ENCODE measurements at regions not wholly inside any gene's neighbourhood (a gene's known extent, or its start where the extent isn't known, plus 50 kb on each side); places are given as distances from the start of the nearest gene placed in this dataset.

DNA sequence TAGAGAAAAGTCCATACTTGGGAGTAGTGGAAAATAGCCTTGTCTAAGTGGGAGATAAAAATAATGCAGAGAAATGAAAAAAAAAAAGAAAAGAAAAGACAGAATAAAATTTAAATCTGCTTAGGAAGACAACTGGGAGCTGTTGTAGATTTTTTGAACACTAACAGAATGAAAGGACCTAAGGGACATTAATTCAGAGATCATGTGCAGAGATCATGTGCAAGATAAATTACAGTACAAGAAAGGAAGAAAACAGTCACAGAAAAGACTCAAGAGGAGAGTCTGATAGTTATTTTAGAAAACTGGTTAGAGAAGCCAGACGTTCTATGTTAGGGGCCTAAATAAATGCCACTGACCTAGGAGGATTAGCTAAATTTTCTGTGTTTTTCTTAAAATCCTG, 1226.8 kb upstream of the NUDT12 start:
- no peak overlapping the region for H3K23ac ChIP-seq (ENCODE audit: insufficient read length, low read depth, low read length)
- H3K79me1 ChIP-seq (ENCODE audit: insufficient read depth, low read depth, low read length, poor library complexity, severe bottlenecking) = no peaks in the 10 kb centered on the region
- no peak overlapping the region for H3K56ac ChIP-seq (ENCODE audit: insufficient read length, low read depth, low read length)
- no peak overlapping the region for H2BK120ac ChIP-seq (ENCODE audit: low read depth, low read length, poor library complexity, severe bottlenecking)
- H2AK5ac ChIP-seq (ENCODE audit: insufficient read length, low read length) = no peak overlapping the region
- no peak overlapping the region for H3T11ph ChIP-seq (ENCODE audit: low read length)
- no peaks in the 10 kb centered on the region for H3K27me3 ChIP-seq (ENCODE audit: insufficient read depth, low read length)
- H3K14ac ChIP-seq (ENCODE audit: insufficient read depth, low read length) = no peak overlapping the region
- no peak overlapping the region for H2BK15ac ChIP-seq (ENCODE audit: low read depth, low read length)
- no peaks in the 10 kb centered on the region for H3K23me2 ChIP-seq (ENCODE audit: insufficient read length, low read depth, low read length, poor library complexity, severe bottlenecking)
- H3K36me3 Mint-ChIP-seq (ENCODE audit: insufficient read depth in 1 of 3, low read depth in 3 of 3) = peaks cover 7 to 12% (median 8%) of the 10 kb centered on the region in 3 experiments
- no peak overlapping the region for H2BK12ac ChIP-seq (ENCODE audit: insufficient read length, low read depth, low read length)
- H3K18ac ChIP-seq (ENCODE audit: insufficient read length, low read depth, low read length) = no peak overlapping the region
- H3K4me1 Mint-ChIP-seq = peaks cover 6 to 7% of the 10 kb centered on the region in 2 experiments
- DNase-seq = no peak
- no peak overlapping the region for H3K27ac Mint-ChIP-seq
- TF ChIP-seq, protein P1, sequence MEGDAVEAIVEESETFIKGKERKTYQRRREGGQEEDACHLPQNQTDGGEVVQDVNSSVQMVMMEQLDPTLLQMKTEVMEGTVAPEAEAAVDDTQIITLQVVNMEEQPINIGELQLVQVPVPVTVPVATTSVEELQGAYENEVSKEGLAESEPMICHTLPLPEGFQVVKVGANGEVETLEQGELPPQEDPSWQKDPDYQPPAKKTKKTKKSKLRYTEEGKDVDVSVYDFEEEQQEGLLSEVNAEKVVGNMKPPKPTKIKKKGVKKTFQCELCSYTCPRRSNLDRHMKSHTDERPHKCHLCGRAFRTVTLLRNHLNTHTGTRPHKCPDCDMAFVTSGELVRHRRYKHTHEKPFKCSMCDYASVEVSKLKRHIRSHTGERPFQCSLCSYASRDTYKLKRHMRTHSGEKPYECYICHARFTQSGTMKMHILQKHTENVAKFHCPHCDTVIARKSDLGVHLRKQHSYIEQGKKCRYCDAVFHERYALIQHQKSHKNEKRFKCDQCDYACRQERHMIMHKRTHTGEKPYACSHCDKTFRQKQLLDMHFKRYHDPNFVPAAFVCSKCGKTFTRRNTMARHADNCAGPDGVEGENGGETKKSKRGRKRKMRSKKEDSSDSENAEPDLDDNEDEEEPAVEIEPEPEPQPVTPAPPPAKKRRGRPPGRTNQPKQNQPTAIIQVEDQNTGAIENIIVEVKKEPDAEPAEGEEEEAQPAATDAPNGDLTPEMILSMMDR (conservative IDR thresholded peaks at IDR 0.05) = no peak
- H3K79me2 ChIP-seq (ENCODE audit: insufficient read depth, low read length) = no peaks in the 10 kb centered on the region
- no peak overlapping the region for H3K4me2 ChIP-seq (ENCODE audit: insufficient read depth, insufficient read length, low read length)
- H4K91ac ChIP-seq (ENCODE audit: insufficient read length, low read depth, low read length) = no peak overlapping the region
- H3K4me1 ChIP-seq (ENCODE audit: insufficient read depth, low read length) = no peaks in the 10 kb centered on the region
- no peaks in the 10 kb centered on the region for H4K20me1 ChIP-seq (ENCODE audit: control insufficient read depth, insufficient read depth, insufficient read length)
- H3K4me3 Mint-ChIP-seq = no peak overlapping the region
- H4K5ac ChIP-seq (ENCODE audit: insufficient read length, low read depth, low read length) = no peak overlapping the region
- no peak overlapping the region for H2BK20ac ChIP-seq (ENCODE audit: low read depth, low read length, poor library complexity, severe bottlenecking)
- H3K9me3 ChIP-seq (ENCODE audit: control insufficient read depth, low read depth, low read length) = no peaks in the 10 kb centered on the region
- no peak overlapping the region for H2BK5ac ChIP-seq (ENCODE audit: insufficient read length, low read length)
- peaks cover 11% of the 10 kb centered on the region for H3K27me3 Mint-ChIP-seq (ENCODE audit: low read depth)
- H2AFZ ChIP-seq (ENCODE audit: low read length) = no peak overlapping the region
- H3K9ac ChIP-seq (ENCODE audit: extremely low read depth, insufficient read length, low read length) = no peak overlapping the region
- H3K9me3 Mint-ChIP-seq = peaks cover 10 to 11% of the 10 kb centered on the region in 2 experiments
- no peak overlapping the region for H3K27ac ChIP-seq (ENCODE audit: insufficient read length, low read depth, low read length)
- H3K4ac ChIP-seq (ENCODE audit: low read depth, low read length) = no peak overlapping the region
- H4K8ac ChIP-seq (replicated peaks; ENCODE audit: insufficient read length, low read depth, low read length) = no peak overlapping the region
- WGBS (ENCODE audit: extremely low coverage, insufficient read length, low lambda C conversion rate) = no CpG with 5 or more reads among the region's 1 CpG
